Spleen (tissue), 7 donors: ENCODE measurements at regions not wholly inside any gene's neighbourhood (a gene's known extent, or its start where the extent isn't known, plus 50 kb on each side); places are given as distances from the start of the nearest gene placed in this dataset.

Experiments used
- POLR2AphosphoS5 ChIP-seq, 3 donors: sonication (generic); formaldehyde crosslinking; IDR thresholded peaks; one replicate each; pipeline ENCODE4 v1.5.1; 2017; ENCODE audit warnings: antibody characterized with exemption in 3 of 3
- TF ChIP-seq, protein P1 (sequence below), 11 experiments: fragments of 200-600 bp in 7 of 11; fragments of 450-650 bp in 4 of 11; sonication (generic) in 4 of 11; IDR thresholded peaks in 8 of 11; conservative IDR thresholded peaks in 3 of 11; 1 replicate in 7 of 11; 2 replicates in 4 of 11; pipeline versions ENCODE4 v1.4.0 to v1.8.0; 2016 to 2021; ENCODE audit warnings: antibody characterized with exemption in 11 of 11, inconsistent platforms in 4 of 11, mild to moderate bottlenecking in 1 of 11
- donor health status: DM: no; HTN: no; CAD: no; lungs with moderate emphysema.
- donor health status: DM: no; HTN: no; CAD: no.
- donor health status: DM: no; HTN: no; CAD: no.

DNA sequence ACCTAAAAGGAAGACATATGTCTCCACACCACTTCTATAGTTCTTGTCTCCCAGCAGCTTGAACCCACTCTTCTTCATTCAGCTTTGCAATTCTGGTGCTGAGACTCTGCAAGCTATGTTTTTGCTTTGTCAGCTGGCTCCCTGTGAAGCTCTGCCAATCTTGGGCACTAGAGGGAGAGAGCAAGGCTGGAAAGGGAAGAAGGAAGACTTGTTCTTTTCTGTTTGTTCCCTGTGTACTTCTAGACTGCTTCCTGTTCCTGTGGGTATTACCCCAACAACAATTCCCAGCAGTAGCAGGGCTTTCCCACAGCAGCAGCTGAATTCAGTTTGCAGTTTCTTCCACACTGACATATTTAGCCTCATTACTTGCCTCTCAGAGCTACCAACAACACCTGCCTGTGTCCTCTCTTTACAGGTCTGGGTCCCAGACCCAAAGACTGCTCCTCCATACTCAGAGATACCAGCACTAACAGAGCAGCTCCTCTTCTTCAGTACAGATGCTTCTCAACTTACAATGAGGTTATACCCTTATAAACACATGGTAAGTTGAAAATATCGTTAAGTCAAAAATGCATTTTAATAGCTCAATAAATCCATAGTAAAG, 275.2 kb upstream of the NEGR1 start:
- TF ChIP-seq, protein P1, sequence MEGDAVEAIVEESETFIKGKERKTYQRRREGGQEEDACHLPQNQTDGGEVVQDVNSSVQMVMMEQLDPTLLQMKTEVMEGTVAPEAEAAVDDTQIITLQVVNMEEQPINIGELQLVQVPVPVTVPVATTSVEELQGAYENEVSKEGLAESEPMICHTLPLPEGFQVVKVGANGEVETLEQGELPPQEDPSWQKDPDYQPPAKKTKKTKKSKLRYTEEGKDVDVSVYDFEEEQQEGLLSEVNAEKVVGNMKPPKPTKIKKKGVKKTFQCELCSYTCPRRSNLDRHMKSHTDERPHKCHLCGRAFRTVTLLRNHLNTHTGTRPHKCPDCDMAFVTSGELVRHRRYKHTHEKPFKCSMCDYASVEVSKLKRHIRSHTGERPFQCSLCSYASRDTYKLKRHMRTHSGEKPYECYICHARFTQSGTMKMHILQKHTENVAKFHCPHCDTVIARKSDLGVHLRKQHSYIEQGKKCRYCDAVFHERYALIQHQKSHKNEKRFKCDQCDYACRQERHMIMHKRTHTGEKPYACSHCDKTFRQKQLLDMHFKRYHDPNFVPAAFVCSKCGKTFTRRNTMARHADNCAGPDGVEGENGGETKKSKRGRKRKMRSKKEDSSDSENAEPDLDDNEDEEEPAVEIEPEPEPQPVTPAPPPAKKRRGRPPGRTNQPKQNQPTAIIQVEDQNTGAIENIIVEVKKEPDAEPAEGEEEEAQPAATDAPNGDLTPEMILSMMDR (IDR thresholded peaks at IDR 0.05 in 8 of 11, conservative IDR thresholded peaks at IDR 0.05 in 3 of 11) = no peak
- no peak for TF ChIP-seq POLR2AphosphoS5 (IDR thresholded peaks at IDR 0.05)
